Body of pancreas (tissue), 3 donors: ENCODE measurements at regions not wholly inside any gene's neighbourhood (a gene's known extent, or its start where the extent isn't known, plus 50 kb on each side); places are given as distances from the start of the nearest gene placed in this dataset. TPM values are rescaled to one million over a fixed set of nuclear protein-coding genes. Genes with fewer than 3 reads are reported as not detected.

ENCODE experiments used
- microRNA-seq, 2 donors: library from miRNA; unstranded; fragments of <30 nt; microRNA quantifications; one replicate each; pipeline ENCODE4, GENCODE V29; 2016; ENCODE audit warnings: borderline number of aligned reads in 2 of 2, borderline replicate concordance in 2 of 2
- small RNA-seq: library from RNA; depleted of rRNA; stranded (forward); fragments of <200 nt; gene quantifications from one replicate; pipeline ENCODE3, GENCODE V24; 2016

Small RNA genes in the stretch of these regions (microRNA-seq; reads per million reads assigned to microRNA genes)
- 0 reads per million in 2 donors for gene MIR4280

Small RNA genes in the stretch of these regions (small RNA-seq; reads per million reads assigned to genes)
- not detected for gene MIR4280
- gene RN7SKP34: not detected
